ENCODE measurements at regions not wholly inside any gene's neighbourhood (a gene's known extent, or its start where the extent isn't known, plus 50 kb on each side); places are given as distances from the start of the nearest gene placed in this dataset.

DNA sequence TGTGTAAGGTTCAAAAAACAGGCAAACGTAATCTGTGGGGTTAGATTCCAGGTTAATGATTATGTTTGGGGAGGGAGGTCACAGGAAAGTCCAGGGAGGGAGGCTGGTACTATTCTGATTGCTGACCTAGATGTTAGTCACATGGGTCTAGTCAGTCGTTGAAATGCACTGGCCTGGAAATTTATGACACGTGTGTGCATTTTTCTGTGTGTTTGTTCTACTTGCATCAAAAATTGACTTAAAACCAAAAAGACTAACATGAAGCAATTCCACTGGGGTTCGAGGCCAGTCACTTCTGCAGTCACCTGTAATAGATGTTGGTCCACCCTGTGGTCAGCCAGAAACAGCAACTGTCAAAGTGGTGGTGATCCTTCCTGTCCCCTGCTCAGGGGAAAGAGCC, 104.2 kb upstream of the MLN start:
- TF ChIP-seq CTCF (IDR thresholded peaks at IDR 0.05; ENCODE audit: low read length): no peak
- no peak for TF ChIP-seq EZH2 (IDR thresholded peaks at IDR 0.05; ENCODE audit: borderline replicate concordance, low read length)

Measured in OCI-LY1 (cell line).